ENCODE measurements at regions not wholly inside any gene's neighbourhood (a gene's known extent, or its start where the extent isn't known, plus 50 kb on each side); places are given as distances from the start of the nearest gene placed in this dataset.

GRCh38 chr16:5704271-5704670 lies 606.7 kb upstream of the EEF2KMT start:
- no peak for TF ChIP-seq POLR2A (IDR thresholded peaks at IDR 0.05; ENCODE audit: low read depth, low read length)
- no peak for TF ChIP-seq POLR2AphosphoS5 (IDR thresholded peaks at IDR 0.05; ENCODE audit: low read depth, low read length)
- no peak for TF ChIP-seq TAF1 (IDR thresholded peaks at IDR 0.05; ENCODE audit: borderline replicate concordance, low read depth, low read length)

All from GM12892 (cell line).